ENCODE measurements at regions not wholly inside any gene's neighbourhood (a gene's known extent, or its start where the extent isn't known, plus 50 kb on each side); places are given as distances from the start of the nearest gene placed in this dataset.

DNA sequence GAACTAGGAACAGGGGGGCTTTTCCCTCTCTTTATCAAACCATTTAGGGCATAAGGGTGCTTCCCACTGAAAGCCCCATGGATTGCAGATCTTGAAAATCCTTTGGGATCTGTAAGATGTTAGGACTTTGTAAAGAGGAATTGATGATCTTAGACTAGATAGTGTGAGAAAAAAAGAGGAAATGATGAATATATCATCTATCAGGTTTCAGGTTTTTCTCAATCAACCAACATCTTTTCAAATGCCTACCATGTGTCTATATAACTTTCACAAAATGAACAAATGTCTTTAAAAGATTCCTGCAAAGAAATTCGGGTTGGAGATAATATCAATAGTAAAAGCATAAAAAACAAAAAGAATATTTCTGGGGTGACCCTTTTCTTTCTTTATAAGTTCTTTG lies 50.1 kb downstream of the KCNC4 start:
- Histone ChIP-seq H4K5ac (ENCODE audit: insufficient read length, low read depth, low read length) (no peak overlapping the region), H3K36me3 (ENCODE audit: control insufficient read depth in 2 of 4, insufficient read depth in 4 of 4, low read length in 3 of 4) (no peaks in the 10 kb centered on the region), H2AFZ (ENCODE audit: low read length) (no peak overlapping the region), H3K4me3 (ENCODE audit: extremely low read depth in 1 of 4, insufficient read depth in 2 of 4, low read depth in 3 of 4, low read length in 4 of 4) (no peak overlapping the region), H2BK20ac (ENCODE audit: low read length) (no peak overlapping the region), H3K4me1 (replicated peaks in 1 of 4; ENCODE audit: control insufficient read depth in 3 of 4, insufficient read depth in 4 of 4, low read length in 3 of 4) (no peaks in the 10 kb centered on the region; a peak in 1 of 7 replicates), H3K23ac (ENCODE audit: insufficient read length) (no peak overlapping the region), H3K79me1 (ENCODE audit: low read depth, low read length) (no peaks in the 10 kb centered on the region), H3K27me3 (replicated peaks in 1 of 4; ENCODE audit: control insufficient read depth in 3 of 4, extremely low read depth in 1 of 4, insufficient read depth in 3 of 4, low read length in 3 of 4) (no peaks in the 10 kb centered on the region; a peak in 1 of 7 replicates), H3K56ac (replicated peaks; ENCODE audit: insufficient read length, low read depth, low read length) (no peak overlapping the region), H3K23me2 (ENCODE audit: low read depth, low read length) (no peaks in the 10 kb centered on the region), H4K20me1 (replicated peaks in 1 of 2; ENCODE audit: control insufficient read depth in 1 of 2, insufficient read depth in 2 of 2, low read length in 2 of 2) (no peaks in the 10 kb centered on the region), H2BK12ac (ENCODE audit: low read depth, low read length) (no peak overlapping the region), H3K9ac (replicated peaks in 1 of 4; ENCODE audit: extremely low read depth in 1 of 4, low read depth in 3 of 4, low read length in 3 of 4) (no peak overlapping the region), H3K9me3 (ENCODE audit: insufficient read depth in 2 of 2, low read depth in 1 of 2, low read length in 1 of 2) (no peaks in the 10 kb centered on the region), H2AK5ac (ENCODE audit: low read depth, low read length) (no peak overlapping the region), H3K4ac (replicated peaks; ENCODE audit: insufficient read length, low read depth, low read length) (no peak overlapping the region), H4K8ac (ENCODE audit: extremely low read depth, insufficient read depth, low read length) (no peak overlapping the region), H2BK15ac (ENCODE audit: low read length) (no peak overlapping the region), H3K4me2 (ENCODE audit: insufficient read depth in 1 of 2, low read depth in 2 of 2, low read length in 2 of 2) (no peak overlapping the region), H3K14ac (ENCODE audit: insufficient read length) (no peak overlapping the region), H2BK5ac (ENCODE audit: low read depth, low read length) (no peak overlapping the region), H4K91ac (replicated peaks; ENCODE audit: insufficient read length, low read length) (no peak overlapping the region), H3K79me2 (ENCODE audit: control insufficient read depth in 1 of 2, insufficient read depth in 2 of 2, low read length in 2 of 2) (no peaks in the 10 kb centered on the region), H3K27ac (ENCODE audit: low read depth, low read length) (no peak overlapping the region), H3K18ac (ENCODE audit: extremely low read depth, low read length) (no peak overlapping the region), H2BK120ac (replicated peaks; ENCODE audit: low read depth, low read length) (no peak overlapping the region)
- 62% methylated on average over 1 of the region's 1 CpG; no CpG with 5 or more reads in 1 of the 2 experiments for WGBS, 2 experiments (ENCODE audit: extremely low coverage in 1 of 2, insufficient coverage in 1 of 2, insufficient read length in 1 of 2, insufficient replicate concordance in 2 of 2, low coverage in 1 of 2, low lambda C conversion rate in 2 of 2, missing lambda C conversion rate in 1 of 2)
- CTCF ChIA-PET (ENCODE audit: partially characterized antibody) = interaction anchor here (0.6 kb wide), 1 partner anchor 29 kb away, joined by 3 read pairs; no protein-coding TSS in a partner anchor
- POLR2A ChIA-PET (ENCODE audit: partially characterized antibody) = no interaction called here
- no peak for DNase-seq (ENCODE audit: low read depth in 1 of 2, low spot score in 2 of 2)
- TF ChIP-seq, protein P1, sequence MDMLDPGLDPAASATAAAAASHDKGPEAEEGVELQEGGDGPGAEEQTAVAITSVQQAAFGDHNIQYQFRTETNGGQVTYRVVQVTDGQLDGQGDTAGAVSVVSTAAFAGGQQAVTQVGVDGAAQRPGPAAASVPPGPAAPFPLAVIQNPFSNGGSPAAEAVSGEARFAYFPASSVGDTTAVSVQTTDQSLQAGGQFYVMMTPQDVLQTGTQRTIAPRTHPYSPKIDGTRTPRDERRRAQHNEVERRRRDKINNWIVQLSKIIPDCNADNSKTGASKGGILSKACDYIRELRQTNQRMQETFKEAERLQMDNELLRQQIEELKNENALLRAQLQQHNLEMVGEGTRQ (IDR thresholded peaks at IDR 0.05; ENCODE audit: low read length) = no peak
- TF ChIP-seq EGR1 (IDR thresholded peaks at IDR 0.05; ENCODE audit: borderline replicate concordance, low read depth, low read length) = no peak
- FAIRE-seq = no peak

Data from H1 (cell line).